B cell (primary cell): ENCODE measurements at regions not wholly inside any gene's neighbourhood (a gene's known extent, or its start where the extent isn't known, plus 50 kb on each side); places are given as distances from the start of the nearest gene placed in this dataset.

Source experiments
- CTCF ChIP-seq: fragments of 200-600 bp; IDR thresholded peaks from one replicate; pipeline ENCODE4 v1.8.0; 2022; ENCODE audit warnings: antibody characterized with exemption, mild to moderate bottlenecking
- EZH2 ChIP-seq: IDR thresholded peaks from 2 replicates; pipeline ENCODE4 v1.6.1; 2012; ENCODE audit warnings: borderline replicate concordance, low read depth, mild to moderate bottlenecking, moderate library complexity, low read length; ENCODE audit not compliant: insufficient read depth, poor library complexity, severe bottlenecking

- TF ChIP-seq CTCF (no peak), EZH2 (no peak)
Observed at GRCh38 chr6:8990075-8990474, 554.7 kb upstream of the SLC35B3 start.
